Activated CD8-positive, alpha-beta memory T cell treated with anti-CD3 and anti-CD28 coated beads for 4 hours (primary cell): ENCODE measurements at regions not wholly inside any gene's neighbourhood (a gene's known extent, or its start where the extent isn't known, plus 50 kb on each side); places are given as distances from the start of the nearest gene placed in this dataset.
"Not testable (repeated sequence)": the region's sequence is repeated elsewhere in the genome, so short reads cannot be mapped to it uniquely, and the experiment has no call there.

Source experiments
- DNase-seq, 2 donors: peaks; one replicate each; pipeline ENCODE4 v3.0.0-alpha.2; 2020; ENCODE audit warnings: low read depth in 2 of 2

DNA sequence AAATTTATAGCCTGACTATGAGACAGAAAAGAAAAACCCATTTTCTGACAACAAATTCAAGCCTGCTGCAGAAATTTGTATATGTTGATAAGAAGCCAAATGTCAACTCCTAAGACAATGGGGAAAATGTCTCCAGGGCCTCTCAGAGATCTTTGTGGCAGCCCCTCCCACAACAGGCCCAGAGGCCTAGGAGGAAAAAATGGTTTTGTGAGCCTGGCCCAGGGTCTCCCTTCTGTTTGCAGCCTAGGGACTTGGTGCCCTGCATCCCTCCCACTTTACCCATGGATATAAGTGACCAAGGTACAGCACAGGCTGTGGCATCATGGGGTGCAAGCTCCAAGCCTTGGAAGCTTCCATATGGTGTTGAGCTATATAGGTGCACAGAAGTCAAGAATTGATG is 740.2 kb downstream of the SEMA5A start:
- no peak for DNase-seq

GRCh38 chr5:8807636-8808035 is 738.2 kb downstream of the SEMA5A start:
- no peak for DNase-seq

- no peak for DNase-seq
Measured at GRCh38 chr5:8811581-8811980, 734.3 kb downstream of the SEMA5A start.

- DNase-seq = no peak
Measured at GRCh38 chr5:8813180-8813579, 732.7 kb downstream of the SEMA5A start.

DNA sequence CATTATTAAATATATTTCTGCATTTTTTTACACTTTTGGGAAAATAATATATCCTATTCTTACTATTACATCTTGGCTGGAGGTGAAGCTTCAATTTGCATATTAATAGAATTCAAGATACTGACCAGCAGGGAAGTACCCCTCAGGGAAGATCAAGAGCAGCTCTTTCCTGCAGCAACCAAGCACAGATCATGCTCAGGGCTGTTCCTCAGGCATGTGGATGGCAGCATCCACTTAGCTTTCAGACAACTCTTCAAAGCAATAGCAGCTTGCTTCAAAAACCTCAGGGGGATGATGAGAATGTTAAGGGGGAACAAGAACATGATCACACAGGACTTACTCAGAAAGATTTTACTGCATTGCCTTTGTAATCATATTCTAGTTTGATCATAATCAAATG is 731.8 kb downstream of the SEMA5A start:
- DNase-seq = no peak

DNA sequence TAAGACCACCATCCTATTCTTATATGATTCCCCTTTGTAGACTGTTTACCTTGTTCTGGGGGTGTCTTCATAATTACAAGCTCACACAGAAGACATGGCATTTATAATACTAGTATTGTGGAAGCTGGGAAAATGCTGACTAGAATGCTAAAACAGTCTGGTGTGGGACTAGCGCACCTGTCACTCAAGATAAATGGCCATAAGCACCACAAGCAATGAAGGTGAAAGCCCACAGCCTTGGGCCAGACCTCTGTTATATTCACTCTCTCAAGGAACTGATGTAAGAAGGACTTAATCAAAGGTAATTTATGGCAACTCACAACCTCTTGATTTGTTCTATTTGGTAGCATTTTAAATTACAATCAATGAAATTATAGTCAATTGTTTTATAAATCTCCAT is 721.5 kb downstream of the SEMA5A start:
- DNase-seq = no peak

- DNase-seq = no peak
Measured at GRCh38 chr5:8825139-8825757, 720.6 kb downstream of the SEMA5A start.

GRCh38 chr5:8826508-8826907 is 719.4 kb downstream of the SEMA5A start:
- no peak for DNase-seq

DNA sequence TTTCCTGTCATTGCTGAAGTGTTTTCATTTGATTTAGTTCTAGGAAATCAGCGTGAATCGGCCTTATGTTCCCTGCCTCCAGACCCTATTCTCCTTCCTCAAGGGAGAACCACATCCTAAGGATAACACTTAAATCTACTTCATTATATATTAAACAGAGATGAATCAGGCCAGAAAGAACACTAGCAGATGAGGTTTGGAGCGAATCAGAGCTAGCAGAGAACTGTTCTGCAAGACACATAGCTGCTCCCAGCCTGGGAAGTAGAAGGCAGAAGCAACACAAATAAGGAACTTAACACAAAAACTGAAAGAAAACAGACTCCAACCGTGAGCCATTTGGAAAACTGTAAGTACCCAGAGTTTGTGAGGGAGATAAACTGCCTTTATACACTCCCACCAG is 718.2 kb downstream of the SEMA5A start:
- DNase-seq = no peak

DNA sequence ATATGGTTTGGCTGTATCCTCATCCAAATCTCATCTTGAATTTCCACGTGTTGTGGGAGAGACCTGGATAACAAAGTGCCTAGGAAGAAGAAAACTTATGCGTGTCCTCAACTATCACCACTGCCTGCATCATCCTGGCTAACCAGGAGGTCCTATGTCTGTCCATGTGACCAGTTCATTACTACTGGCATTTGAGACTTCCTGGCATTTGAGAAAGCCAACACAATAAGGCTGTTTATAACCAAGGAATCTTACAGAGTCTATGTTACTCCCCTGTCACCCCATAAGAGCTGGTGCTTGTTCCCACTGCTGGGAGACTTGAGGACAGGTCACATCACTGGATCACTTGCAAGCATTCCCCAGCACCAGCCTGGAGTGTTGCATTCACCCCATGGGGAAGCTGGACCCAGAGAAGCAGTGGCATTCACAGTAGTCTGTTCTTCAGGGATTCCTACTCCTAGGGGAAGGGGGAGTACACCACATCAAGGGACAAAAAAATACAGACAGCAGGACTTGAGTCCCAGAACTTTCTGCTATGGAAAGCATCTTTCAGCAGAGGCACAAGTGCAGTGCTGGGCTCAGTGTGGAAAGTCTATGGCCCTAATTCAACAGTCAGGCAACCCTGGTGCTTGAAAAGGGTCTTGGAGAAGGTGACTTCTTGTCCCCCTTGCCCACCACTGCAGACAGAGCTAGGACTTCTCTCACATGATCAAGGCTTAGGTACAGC is 717.1 kb downstream of the SEMA5A start:
- no peak for DNase-seq

DNA sequence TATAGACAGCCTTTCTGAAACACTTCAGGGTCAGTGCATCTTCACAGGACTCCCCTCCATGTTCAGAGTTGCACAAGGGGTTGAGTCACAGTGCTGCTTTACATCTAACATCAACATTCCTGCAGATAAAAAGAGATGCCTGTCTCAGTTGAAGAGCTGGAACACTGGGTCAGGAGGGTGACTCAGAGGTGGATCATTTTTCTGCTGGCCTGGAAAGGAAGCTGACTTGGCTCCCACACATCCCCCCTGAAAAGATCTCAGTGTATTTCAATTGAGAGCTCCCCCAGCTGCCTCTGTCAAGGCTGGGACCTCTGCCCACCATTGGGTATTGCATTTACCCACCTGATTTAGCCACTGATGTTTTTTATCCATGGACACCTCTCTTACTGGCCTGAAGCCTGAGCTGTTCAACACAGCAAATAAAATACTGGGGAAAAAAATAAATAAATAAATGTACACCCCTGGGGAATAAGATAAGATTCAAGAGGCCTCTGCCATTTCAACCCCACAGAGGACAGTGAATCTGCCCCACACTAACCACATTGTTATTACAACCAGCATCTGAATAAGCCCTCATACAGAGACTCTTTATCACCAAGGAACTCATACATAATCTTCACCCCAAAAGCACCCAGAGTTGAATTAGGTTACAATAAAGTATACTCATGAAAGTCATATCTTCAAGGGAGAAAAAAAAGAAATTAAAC is 716.4 kb downstream of the SEMA5A start:
- DNase-seq = no peak

DNA sequence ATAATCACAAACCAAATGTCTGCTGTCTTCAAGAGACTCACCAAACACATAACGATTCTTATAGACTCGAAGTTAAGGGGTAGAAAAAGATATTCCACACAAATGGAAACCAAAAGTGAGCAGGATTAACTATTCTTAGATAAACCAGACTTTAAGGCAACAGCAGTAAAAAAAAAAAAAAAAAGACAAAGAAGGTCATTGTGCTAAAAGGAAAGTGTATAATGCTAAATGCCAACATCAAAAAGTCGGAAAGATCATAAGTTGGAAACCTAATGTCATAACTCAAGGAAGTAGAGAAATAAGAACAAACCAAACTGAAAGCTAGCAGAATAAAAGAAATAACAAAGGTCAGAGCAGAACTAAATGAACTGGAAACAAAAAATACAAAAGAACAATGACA is 714.6 kb downstream of the SEMA5A start:
- DNase-seq = no peak

- DNase-seq = no peak
Measured at GRCh38 chr5:8831854-8832253, 714.0 kb downstream of the SEMA5A start.

DNA sequence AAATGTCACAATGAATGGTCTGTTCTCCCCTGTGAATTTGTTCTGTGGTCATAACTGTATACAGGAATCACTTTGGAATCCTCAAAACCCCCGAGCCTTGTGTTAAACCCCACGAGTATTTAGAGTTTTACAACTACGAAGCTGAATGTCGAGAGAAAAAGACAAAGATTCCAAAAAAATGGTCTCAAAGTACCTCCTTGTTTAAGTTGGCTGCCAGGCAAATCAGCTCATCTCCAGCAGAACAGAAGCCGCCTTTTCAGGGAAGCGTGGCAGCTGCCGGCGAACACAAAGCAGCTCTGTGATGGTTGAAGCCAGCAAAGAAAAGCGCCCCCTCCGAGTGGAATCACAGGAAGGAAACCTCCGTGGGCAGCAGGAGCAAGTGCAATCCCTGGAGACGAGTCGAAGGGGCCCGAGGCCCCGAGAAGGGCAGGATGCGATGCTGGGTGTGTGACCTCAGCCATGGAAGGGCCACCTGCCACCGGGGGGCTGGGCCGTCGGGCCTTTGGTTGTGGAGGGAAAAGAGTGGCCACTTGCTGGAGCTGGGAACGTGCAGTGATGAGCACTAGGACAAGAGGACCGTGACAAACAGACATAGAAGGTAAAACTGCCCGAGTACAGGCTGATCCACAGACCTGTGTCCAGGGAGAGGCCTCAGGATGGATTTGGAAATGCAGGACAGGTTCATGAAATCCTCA is 706.4 kb downstream of the SEMA5A start:
- no peak for DNase-seq

DNA sequence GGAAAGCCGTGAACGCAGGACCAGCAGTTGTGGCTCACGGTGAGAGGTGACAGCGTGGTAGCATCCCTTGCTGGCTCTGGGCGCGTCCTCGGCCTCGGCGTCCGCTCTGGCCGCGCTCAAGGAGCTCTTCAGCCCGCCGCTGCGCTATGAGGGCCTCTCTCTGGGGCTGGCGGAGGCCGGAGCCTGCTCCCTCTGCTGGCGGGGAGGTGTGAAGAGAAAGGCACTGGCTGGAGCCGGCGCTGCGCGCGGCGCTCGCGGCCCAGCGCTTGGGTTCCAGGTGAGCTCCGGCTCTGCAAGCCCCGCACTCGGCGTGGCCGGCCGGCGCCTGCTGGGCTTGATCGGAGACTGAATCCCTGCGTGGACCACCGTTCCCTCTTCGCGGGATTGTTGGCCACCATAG is 705.6 kb downstream of the SEMA5A start:
- no peak for DNase-seq

DNA sequence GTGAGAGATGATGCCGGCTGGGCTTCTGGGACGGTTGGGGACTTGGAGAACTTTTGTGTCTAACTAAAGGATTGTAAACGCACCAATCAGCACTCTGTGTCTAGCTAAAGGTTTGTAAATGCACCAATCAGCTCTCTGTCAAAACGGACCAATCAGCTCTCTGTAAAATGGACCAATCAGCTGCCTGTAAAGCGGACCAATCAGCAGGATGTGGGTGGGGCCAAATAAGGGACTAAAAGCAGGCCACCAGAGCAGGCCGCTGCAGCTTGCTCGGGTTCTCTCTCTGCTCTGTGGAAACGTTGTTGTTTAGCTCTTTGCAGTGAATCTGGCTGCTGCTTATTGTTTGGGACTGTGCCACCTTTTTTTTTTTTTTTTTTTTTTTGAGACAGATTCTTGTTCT is 705.1 kb downstream of the SEMA5A start:
- DNase-seq = not testable (repeated sequence)

GRCh38 chr5:8842971-8843551 is 702.8 kb downstream of the SEMA5A start:
- DNase-seq = no peak

- DNase-seq = no peak
Measured at GRCh38 chr5:8843771-8844170, 702.1 kb downstream of the SEMA5A start.

GRCh38 chr5:8844206-8844605 is 701.7 kb downstream of the SEMA5A start:
- DNase-seq = no peak

- no peak for DNase-seq
Measured at GRCh38 chr5:8844847-8845246, 701.0 kb downstream of the SEMA5A start.

DNA sequence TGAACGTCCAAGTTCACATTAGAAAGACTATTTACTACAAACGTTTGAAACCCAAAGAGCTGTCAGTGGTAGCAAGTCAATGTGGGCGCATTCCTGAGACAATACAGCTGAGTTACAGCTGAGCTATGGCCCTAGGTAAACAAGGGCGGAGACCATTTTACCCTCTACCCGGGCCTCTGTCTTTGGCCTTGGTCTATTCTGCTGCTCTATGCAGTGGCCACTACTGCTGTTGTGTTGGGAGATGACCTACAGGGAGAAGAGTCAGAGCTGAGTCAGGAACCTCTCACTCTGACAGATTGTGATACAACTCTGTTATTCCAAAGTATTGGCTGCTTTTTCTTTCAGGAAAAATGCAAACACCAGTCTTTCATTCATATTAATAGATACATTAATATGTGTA is 700.6 kb downstream of the SEMA5A start:
- no peak for DNase-seq

DNA sequence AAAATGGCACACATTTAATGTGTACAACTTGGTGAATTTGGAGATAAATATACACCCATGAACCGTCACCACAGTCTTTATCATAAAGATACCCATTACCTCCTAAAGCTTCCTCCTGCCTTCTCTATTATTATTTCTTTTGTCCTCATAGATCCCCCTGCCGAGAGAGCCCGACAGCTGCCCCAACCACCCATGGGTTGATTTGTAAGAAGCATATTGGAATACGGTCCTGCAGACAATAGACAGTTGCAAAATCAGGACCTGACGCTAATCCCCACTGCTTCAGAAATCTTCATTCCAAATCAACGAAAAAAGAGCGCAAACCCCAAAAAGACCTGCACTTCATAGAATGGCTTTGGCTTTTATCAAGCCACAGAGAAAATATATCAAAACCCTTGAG is 697.5 kb downstream of the SEMA5A start:
- DNase-seq = no peak
